HG03521 (cell line): ENCODE measurements at regions not wholly inside any gene's neighbourhood (a gene's known extent, or its start where the extent isn't known, plus 50 kb on each side); places are given as distances from the start of the nearest gene placed in this dataset.

Source experiments
- ATAC-seq: cut with Tn5 transposase; IDR thresholded peaks from one replicate; pipeline ENCODE4 v1.9.1; 2021; ENCODE audit warnings: mild to moderate bottlenecking, moderate library complexity; ENCODE audit not compliant: unreplicated experiment

DNA sequence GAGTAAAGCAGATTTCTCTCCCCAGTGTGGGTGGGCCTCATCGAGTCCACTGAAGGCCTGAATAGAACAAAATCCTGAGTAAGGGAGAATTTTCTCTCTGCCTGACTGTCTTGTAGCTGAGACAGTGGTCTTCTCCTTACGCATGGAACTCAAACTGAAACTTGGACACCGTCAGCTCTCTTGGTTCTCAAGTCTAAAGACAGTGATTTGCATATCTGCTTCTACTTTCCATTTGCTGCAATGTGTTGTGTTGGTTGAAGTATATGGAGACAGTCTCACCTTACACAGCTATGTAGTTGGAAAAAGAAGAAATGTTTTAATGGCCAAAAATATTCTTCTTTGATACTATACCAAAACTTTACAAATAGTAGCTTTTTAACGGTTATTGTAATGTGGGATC, 160.2 kb upstream of the LMNTD1 start:
- ATAC-seq: peak; percentile 99

DNA sequence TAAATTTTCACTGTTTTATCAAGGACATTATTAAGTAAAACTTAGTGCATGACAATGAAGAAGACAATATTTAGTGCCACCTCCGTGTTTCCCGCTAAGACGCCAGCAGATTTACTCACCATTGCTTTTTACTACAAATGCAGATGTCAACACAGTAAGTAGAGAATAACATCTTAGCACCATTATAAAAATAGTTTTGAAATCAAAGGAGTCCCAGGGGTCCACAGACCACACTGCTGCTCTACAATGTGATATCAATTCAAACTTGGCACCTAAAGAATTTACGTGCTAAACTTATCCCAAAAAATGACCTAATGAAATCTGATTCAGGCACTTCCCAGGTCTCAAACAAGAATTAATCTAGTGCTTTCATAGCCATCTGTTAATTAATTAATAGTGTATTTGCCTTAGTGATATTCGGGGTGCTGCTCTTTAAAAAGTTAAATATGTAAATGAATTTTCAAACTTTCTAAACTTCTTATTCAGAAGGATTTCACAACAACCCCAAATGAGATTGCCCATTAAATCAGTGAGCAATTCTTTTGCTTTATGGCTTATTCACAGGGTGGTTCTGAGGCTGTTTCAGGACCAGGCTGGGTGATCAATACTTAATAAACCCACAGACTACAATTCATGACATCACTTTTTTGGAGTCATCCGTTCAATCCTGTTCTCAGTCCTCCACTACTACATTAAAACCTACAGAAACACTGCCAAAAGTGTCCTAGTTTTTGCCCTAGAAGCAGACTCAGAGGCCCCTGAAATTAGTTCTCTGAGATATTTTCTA, 161.3 kb upstream of the LMNTD1 start:
- ATAC-seq: no peak

DNA sequence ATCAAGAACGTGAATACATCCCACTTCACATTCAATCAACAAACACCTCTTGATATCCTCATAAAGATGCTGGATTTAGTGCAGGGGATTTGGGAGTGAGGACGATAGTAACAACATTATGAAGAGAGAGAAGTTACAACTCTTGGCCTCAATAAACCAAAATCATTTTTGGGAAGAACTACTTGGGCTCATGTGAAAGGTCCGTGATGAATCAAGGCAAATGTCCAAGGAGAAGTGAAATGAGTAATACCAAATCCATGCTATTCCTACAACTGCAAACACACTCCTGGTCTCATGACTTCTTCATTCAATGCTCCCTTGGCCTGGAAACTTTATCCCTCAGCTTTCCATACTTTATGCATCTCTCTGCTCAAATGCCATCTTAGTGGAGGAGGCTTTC, 162.0 kb upstream of the LMNTD1 start:
- no peak for ATAC-seq

DNA sequence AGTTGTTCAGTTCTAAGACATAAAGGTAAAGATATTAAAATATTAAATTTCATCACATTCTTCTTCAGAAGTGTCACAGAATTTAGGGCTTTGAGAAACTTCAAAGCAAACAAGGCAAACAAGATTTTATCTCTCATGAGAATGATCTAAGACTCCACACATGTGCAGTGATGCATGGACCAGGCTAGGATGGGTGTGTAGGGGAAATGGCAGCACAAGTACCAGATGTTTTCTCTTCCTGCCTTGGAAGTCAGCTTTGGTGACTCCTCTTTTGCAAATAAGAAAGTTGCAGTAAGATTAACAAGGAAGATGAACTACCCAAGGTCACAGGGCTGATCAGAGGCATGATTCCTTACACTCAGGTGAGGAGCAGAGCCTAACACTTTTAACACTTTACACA, 163.8 kb upstream of the LMNTD1 start:
- no peak for ATAC-seq

DNA sequence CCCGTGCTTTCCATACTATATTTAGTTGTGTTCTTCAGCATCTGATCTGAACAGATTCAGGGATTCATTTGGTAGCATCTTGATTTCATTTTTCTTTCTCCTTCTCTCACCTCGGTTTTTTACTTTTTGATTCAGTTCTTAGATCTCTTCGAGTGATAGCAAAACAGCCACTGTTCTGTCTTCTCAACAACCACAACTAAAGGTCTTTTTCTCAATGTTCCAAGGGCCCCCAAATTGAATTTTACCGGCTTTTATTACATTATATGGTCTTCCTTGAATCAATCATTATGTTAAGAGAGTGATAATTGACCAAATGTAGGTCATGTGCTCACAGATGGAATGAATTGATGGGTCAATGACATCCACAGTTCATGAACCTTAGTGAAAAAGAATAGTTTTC, 164.5 kb upstream of the LMNTD1 start:
- no peak for ATAC-seq

DNA sequence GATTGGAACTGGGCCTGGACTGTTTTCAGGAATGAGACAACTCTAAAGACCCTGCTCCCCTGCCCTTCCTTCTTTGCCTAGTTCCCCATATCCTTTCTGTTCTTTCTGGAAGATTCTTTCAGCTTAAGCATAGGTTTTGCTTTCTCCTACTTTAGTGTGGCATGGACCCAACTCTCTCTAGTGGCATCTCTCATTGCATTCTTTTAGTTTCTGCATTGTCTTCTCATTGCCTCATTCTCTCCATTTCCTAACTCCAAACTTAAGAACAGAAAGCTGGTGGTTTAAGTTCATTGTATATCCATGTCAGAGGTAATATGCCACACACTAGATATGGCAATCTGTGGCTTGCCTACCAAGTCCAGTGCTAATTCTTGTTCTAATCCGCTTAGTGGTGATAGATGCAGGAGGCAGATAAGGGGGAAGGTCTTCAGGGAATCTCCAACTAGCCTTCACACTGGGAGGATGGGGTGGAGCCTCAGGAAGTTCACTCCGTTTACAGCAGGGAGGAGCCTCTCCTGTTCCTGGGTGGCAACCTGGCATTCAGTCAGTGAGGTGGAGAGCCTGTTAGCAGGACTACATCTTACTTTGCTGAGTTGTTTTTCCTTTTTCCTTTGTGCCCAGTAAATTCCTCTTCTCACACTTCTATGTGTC, 165.1 kb upstream of the LMNTD1 start:
- ATAC-seq: no peak

DNA sequence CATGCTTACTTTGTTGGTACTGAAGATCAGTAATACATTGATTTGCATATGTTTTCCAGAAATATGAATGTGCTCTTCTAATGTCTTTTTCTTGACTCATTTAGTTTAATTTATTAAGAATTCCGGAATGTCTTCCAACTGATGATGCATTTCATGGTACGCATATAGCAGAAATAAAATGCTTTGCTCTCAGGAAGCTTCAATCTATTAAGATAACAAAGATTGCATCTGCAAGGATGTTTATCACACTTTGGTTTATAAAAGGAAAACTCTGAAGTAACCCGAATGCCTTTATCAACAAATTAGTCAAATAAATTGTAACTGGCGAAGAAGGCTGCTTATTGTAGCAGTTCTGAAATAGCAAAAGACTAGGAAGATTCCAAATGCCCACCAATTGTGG, 166.4 kb upstream of the LMNTD1 start:
- no peak for ATAC-seq

DNA sequence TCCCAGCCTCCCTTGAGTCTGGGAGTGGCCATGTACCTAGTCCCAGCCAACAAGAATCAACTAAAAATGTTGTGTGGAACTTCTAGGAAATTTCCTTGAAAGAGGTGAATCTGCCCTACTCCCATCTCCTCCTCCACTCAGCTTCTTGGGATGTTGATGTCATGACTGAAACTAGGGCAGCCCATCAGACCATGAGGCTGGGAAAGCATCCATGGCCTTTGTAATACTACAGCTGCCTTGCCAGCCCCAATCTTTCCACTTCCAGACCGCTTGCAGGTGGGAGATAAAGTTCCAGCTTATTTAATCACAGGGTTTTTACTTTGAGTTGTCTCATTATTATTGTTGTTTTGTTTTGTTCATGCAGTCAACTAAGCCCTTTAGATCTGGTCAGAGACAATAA, 170.3 kb upstream of the LMNTD1 start:
- ATAC-seq: no peak

DNA sequence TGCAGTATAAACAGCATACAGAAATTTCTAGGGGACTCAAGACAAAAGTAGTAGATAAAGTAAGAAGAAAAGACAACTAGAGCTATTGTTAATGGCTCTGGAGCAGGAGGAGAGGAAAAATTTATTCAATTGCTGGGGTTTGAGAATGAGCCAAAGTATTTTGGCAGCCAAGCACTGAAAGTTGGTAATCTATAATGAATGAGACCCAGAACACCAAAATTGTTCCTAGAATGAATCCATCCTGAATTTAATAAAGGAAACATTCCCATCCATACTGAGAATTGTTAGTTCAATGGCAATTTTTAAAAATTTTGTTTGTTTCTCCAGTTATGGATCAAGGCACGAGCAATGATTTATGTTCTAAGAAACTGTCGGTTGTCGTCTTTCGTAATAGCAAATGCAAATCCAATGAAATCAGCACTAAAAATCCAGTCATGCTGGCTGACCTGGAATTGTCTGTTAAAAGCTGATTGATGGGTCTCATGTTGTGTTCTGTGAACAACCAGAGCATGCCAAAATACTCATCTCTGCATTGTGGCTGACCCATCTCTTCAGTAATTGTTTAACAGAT, 170.9 kb upstream of the LMNTD1 start:
- ATAC-seq: no peak

DNA sequence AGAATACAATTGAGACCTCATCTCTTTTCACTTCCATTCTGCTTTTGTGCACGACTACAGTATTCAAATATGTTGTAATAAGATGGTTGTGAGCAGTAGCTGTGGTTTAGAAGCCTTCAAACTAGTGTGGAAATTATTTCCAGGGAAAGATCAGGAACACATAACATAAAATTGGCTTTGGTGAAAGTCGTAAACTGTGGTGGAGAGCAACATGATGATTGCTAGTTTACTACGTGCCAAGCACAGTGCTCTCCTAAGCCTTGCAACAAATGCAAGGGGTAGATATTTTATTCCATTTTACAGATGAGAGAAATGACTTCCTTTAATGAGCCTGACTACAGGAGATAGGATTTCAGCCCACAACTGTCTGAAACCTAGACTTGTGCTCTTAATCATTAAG, 172.4 kb upstream of the LMNTD1 start:
- ATAC-seq: no peak

DNA sequence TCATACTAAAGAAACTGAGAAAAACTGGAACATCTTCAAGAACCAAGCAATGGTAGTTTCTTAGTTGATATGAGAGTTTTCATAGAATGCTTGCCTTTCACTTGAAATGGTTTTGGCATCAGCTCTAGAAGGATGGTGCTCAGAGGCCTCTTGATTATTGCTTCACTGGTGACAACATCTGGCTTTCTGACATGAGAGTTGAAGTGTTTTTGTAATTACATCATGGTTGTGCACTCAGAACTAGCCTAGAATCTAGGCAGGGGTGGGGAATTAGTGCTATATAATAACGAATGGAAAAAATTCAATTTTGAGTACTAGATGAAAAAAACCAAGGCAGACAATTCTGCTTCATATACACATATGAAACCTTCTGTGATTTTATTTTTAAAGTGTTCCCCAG, 172.8 kb upstream of the LMNTD1 start:
- ATAC-seq: no peak

DNA sequence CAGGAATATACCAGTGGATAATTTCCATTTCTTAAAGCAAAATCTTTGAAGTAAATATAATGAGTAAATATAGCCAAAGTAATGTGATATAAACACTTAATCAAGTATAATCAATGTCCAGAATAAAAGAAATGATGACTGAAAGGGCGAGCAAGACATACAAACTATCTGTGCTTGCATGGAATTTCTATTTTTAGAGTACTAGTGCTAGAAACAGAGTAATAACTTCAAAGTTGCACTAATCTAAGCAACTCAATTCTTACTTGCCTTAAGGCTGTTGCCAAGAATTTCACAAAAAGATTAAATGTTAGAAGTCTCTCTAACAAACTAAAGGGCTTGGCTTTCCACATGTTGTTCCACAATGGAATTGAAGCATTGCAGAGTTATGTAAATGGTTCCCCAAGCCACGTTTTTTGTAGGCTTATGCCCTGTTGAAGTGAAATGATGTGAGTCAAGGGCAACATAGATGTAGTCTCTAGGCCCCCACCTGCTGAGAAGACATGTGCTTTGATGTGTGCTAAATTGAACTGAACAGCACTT, 175.0 kb upstream of the LMNTD1 start:
- no peak for ATAC-seq

DNA sequence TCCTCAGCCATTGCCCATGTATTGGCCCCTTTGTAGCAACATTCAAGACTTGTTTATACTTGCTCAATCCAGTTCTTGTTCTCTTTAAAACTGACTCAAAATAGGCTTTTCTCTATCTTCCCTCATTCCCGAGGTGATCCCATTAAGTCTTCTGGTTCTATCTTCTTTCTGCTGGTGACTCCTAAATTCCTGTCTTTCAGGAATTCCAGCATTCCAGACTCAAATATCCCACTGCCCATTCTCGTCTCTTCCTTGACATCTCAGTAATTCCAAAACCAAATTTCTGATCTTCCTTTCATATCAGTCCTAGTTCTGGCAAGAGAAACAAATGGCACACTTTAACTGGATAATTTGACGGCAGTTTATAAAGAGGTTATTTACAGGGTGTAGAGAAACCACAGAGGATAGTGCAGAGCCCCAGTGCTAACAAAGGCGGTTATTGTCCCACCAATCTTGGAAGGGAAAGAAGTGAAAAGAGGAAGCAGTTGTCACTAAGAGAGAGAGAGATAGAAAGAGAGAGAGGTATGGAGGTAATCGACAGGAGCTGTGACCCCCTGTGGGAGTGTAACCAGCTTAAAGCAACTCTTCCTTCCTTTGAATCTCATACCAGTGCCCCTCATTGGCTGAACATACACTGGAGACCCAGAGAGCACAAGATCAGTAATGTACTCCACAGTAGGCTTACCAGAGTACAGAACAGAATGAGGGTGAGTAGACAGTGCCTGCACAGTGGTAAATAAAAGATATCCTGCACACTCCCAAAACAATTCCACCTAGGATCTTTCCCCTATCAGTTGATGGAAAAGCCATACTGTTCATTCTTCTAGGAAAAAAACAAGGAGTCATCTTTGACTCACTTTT, 177.6 kb upstream of the LMNTD1 start:
- no peak for ATAC-seq

DNA sequence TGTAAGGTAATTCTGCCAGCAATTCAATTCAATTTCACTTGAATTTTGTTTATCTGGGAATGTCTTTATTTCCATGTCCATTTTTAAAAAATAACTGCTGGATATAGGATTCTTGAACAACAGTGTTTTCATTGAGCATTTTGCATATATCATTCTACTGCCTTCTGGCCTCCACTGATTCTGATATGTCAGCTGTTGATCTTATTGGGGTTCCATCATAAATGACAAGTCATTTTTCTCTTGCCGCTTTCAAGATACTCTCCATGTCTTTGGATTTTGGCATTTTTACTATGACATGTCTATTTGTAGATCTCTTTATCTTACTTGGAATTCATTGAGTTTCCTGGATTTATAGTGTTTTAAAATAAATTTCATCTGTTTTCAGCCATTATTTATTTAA, 180.5 kb upstream of the LMNTD1 start:
- ATAC-seq: no peak

DNA sequence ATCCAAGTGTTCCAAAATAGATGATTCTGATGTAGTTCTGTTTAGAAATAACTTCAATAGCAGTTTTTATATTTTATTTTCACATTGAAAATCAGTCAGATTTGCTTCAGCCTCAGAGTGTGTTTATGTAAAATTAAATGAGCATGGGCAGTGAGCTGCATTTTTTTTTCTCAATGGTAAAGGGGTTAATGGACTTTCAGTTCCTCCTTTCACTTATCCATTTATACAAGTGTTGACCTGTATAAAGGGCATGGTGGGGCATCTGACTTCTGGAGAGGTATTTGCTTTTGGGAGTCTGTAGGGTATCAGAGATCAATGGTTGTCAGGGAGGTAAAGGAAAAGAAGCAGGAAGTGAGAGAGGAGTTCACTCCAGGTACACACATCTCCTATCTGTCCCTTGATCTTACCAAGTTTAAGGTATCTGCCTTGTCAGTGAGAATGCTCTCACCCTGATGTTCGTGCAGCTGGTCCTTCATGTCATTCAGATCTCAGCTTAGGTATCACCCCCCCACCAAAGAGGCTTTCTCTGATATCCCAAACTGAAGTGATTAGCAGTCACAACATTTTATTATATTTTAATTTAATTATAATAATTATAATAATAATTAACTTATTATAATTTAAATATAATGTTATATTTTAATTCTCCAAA, 181.6 kb upstream of the LMNTD1 start:
- ATAC-seq: no peak

DNA sequence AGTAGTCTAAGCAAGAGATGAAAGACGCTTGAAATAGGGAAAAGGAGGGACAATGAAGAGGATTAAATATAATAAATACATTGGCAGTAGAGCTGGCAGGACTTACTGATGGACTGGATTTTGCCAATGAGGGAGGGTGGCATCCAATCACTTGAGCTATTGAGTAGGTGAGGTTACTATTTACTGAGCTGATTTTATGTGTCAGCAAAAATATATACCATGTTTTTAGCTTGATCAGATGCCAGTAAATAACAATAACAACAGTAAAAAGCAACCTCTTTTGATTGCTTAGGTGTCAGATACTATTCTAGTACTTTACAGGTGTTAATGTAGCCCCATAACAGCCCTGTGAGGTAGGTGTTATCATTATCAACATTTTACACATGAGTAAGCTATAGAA, 187.5 kb upstream of the LMNTD1 start:
- ATAC-seq: no peak

DNA sequence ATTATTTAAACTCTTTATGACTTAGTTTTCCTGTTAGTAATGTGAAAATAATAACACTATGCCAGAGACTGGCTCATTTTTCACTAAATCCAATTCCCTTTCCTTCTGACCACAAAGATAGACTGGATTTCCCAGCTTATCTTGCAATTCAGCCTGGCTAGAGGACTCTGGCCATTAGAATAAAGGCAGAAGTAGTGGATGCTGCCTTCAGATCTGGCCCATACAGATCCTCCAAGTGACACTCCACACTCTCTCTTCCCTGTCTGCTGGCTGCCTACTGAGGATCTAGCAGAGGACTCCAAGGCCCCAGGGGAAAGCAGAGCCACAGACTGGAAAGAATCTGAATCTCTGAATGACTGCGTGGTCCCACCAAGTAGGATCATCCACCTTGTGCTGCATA, 188.8 kb upstream of the LMNTD1 start:
- ATAC-seq: no peak

DNA sequence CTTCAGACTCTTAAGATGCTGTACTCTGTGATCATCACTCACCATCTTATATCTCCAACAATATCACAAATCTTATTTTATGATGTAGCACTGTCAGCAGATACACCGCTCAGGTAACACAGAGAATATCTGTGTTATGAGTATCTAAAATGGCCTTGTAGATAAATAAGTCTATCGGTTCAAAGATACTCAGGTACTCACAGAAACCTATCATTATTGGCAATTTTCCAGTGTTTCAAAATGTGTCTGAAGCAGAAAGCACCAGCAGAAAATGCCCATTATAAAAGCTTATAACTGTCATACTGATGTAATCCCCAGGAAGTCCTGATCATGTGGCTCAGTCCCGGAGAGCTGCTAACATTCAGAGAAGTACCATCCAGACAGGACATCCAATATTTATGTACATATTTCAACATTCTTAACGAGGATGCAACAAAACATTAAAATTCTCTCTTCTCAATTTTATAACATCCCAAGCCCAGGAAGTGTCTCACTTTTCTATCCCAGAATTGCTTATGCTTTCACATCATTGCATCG, 190.7 kb upstream of the LMNTD1 start:
- ATAC-seq: no peak

DNA sequence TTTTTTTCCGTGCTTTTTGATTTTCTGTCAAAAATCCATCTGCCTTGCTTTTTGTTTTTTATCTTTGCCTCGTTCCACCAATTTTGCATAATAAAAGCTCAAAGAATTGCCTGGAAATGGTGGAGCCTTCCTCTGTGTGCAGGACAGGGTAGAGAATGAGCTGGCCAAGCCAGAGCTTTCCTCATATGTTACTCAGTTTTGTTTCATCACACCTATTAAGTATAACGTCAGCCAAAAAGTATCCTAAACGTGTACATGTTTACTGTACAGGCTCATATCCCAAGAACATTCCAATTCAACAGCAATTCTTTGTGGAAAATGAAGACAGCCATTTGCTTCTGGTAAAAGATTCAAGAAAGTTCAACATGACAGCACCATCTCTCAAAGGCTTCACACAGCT, 191.2 kb upstream of the LMNTD1 start:
- no peak for ATAC-seq

DNA sequence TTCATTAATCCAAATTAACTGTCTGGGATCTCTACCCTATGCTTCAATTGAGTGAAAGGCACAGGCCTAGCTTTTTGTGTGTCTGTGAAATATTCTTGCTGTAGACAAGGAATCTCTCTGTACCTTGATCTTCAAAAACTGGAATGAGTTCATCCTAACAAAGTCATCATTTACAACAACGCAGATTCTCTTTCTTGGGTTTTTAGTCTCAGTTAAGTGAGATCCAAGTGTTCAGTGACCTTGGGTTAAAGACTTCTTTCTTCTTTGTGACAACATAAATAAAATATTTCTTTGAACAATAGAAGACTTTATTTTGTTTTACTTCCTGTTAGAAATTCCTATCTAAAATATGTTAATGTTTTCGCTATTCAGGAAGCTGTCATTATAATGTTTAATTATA, 192.2 kb upstream of the LMNTD1 start:
- ATAC-seq: no peak
